GM19468 (cell line): ENCODE measurements at regions not wholly inside any gene's neighbourhood (a gene's known extent, or its start where the extent isn't known, plus 50 kb on each side); places are given as distances from the start of the nearest gene placed in this dataset.

Source experiments
- ATAC-seq: cut with Tn5 transposase; IDR thresholded peaks from one replicate; pipeline ENCODE4 v1.9.1; 2021; ENCODE audit warnings: mild to moderate bottlenecking, moderate library complexity, moderate number of reproducible peaks; ENCODE audit not compliant: unreplicated experiment; ENCODE audit errors: extremely low read depth

GRCh38 chr16:66267292-66268014 lies 99.0 kb upstream of the CDH5 start:
- no peak for ATAC-seq

- ATAC-seq, result no peak
Measured at GRCh38 chr16:66266436-66267291, 99.8 kb upstream of the CDH5 start.

GRCh38 chr16:66265556-66266141 lies 100.8 kb upstream of the CDH5 start:
- ATAC-seq, result no peak

- ATAC-seq, result no peak
Measured at GRCh38 chr16:66265048-66265415, 101.5 kb upstream of the CDH5 start.

GRCh38 chr16:66264311-66265047 lies 102.0 kb upstream of the CDH5 start:
- ATAC-seq, result no peak

- ATAC-seq, result no peak
Measured at GRCh38 chr16:66263973-66264310, 102.5 kb upstream of the CDH5 start.

GRCh38 chr16:66263168-66263972 lies 103.1 kb upstream of the CDH5 start:
- no peak for ATAC-seq

GRCh38 chr16:66262253-66263167 lies 104.0 kb upstream of the CDH5 start:
- ATAC-seq, result no peak

- ATAC-seq, result no peak
Measured at GRCh38 chr16:66261826-66262225, 104.7 kb upstream of the CDH5 start.

GRCh38 chr16:66260522-66261254 lies 105.8 kb upstream of the CDH5 start:
- no peak for ATAC-seq

- ATAC-seq, result no peak
Measured at GRCh38 chr16:66258916-66259845, 107.3 kb upstream of the CDH5 start.

- ATAC-seq, result no peak
Measured at GRCh38 chr16:66256919-66257318, 109.6 kb upstream of the CDH5 start.

- ATAC-seq, result no peak
Measured at GRCh38 chr16:66255647-66256046, 110.8 kb upstream of the CDH5 start.

- no peak for ATAC-seq
Measured at GRCh38 chr16:66254751-66255150, 111.7 kb upstream of the CDH5 start.

GRCh38 chr16:66254106-66254505 lies 112.4 kb upstream of the CDH5 start:
- no peak for ATAC-seq

GRCh38 chr16:66251476-66252160 lies 114.9 kb upstream of the CDH5 start:
- ATAC-seq, result no peak
